Neural cell (in vitro differentiated cells): ENCODE measurements at regions not wholly inside any gene's neighbourhood (a gene's known extent, or its start where the extent isn't known, plus 50 kb on each side); places are given as distances from the start of the nearest gene placed in this dataset.

ENCODE experiments used
- H2AFZ ChIP-seq: fragments of 200-600, 300-800 bp; sonication (generic), shearing (Covaris generic); 2 replicates; pipeline ENCODE4 v1.6.0; 2014; ENCODE audit warnings: low read depth, mild to moderate bottlenecking, antibody characterized with exemption, low read length, moderate library complexity
- H3F3A ChIP-seq: fragments of 200-600 bp; shearing (Covaris generic); 2 replicates; pipeline ENCODE4 v1.6.1; 2016; ENCODE audit warnings: mild to moderate bottlenecking, moderate library complexity, mixed read lengths, antibody characterized with exemption, low read length; ENCODE audit not compliant: insufficient read depth, poor library complexity, severe bottlenecking
- H3K27ac ChIP-seq: fragments of 200-600, 300-800 bp; sonication (generic), shearing (Covaris generic); 2 replicates; pipeline ENCODE4 v1.5.1; 2014; ENCODE audit warnings: mild to moderate bottlenecking, low read length, moderate library complexity
- H3K27me3 ChIP-seq: fragments of 300-800, 200-600 bp; sonication (generic), shearing (Covaris generic); 2 replicates; pipeline ENCODE4 v1.6.0; 2014; ENCODE audit warnings: mild to moderate bottlenecking, low read depth, low read length, moderate library complexity; ENCODE audit not compliant: insufficient read depth
- H3K36me3 ChIP-seq: fragments of 300-800, 200-600 bp; sonication (generic), shearing (Covaris generic); 2 replicates; pipeline ENCODE4 v1.5.1; 2014; ENCODE audit warnings: mild to moderate bottlenecking, antibody characterized with exemption, low read length, moderate library complexity; ENCODE audit not compliant: insufficient read depth
- H3K4me2 ChIP-seq: fragments of 300-800, 200-600 bp; sonication (generic), shearing (Covaris generic); 2 replicates; pipeline ENCODE4 v1.6.0; 2014; ENCODE audit warnings: mild to moderate bottlenecking, low read length
- H3K4me3 ChIP-seq: fragments of 300-800, 200-600 bp; sonication (generic), shearing (Covaris generic); 2 replicates; pipeline ENCODE4 v1.5.1; 2014; ENCODE audit warnings: mild to moderate bottlenecking, low read length, moderate library complexity
- H3K79me2 ChIP-seq: fragments of 200-600 bp; shearing (Covaris generic); replicated peaks from 2 replicates; pipeline ENCODE4 v1.6.0; 2014; ENCODE audit warnings: mild to moderate bottlenecking, low read length, moderate library complexity; ENCODE audit not compliant: insufficient read depth
- H3K9ac ChIP-seq: fragments of 300-800, 200-600 bp; sonication (generic), shearing (Covaris generic); 2 replicates; pipeline ENCODE4 v1.6.1; 2016; ENCODE audit warnings: mild to moderate bottlenecking, low read length, mixed read lengths
- H3K9me2 ChIP-seq: fragments of 200-600 bp; shearing (Covaris generic); 2 replicates; pipeline ENCODE4 v1.6.1; 2016; ENCODE audit warnings: mild to moderate bottlenecking, low read length, mixed read lengths; ENCODE audit not compliant: insufficient read depth
- H3K9me3 ChIP-seq: fragments of 200-600, 300-800 bp; sonication (generic), shearing (Covaris generic); 2 replicates; pipeline ENCODE4 v1.6.1; 2016; ENCODE audit warnings: mild to moderate bottlenecking, mixed run types, low read length, moderate library complexity, mixed read lengths
- H4K20me1 ChIP-seq: fragments of 200-600 bp; shearing (Covaris generic); 2 replicates; pipeline ENCODE4 v1.6.1; 2016; ENCODE audit warnings: mild to moderate bottlenecking, mixed run types; ENCODE audit not compliant: insufficient read depth
- CTCF ChIP-seq: fragments of 450-650 bp; IDR thresholded peaks from 2 replicates; pipeline ENCODE4 v1.5.1; 2014; ENCODE audit warnings: antibody characterized with exemption, mild to moderate bottlenecking, moderate library complexity; ENCODE audit not compliant: poor library complexity, severe bottlenecking
- EP300 ChIP-seq: fragments of 450-650 bp; conservative IDR thresholded peaks from 2 replicates; pipeline ENCODE4 v1.6.1; 2014; ENCODE audit warnings: antibody characterized with exemption, mild to moderate bottlenecking, moderate library complexity; ENCODE audit not compliant: poor library complexity, severe bottlenecking
- EZH2 ChIP-seq: fragments of 200-600, 300-800 bp; shearing (Covaris generic), sonication (generic); IDR thresholded peaks from 2 replicates; pipeline ENCODE4 v1.6.1; 2014; ENCODE audit warnings: antibody characterized with exemption, low read length, borderline replicate concordance, mild to moderate bottlenecking; ENCODE audit not compliant: insufficient read depth, poor library complexity, severe bottlenecking
- MXI1 ChIP-seq: fragments of 450-650 bp; conservative IDR thresholded peaks from 2 replicates; pipeline ENCODE4 v1.6.1; 2014; ENCODE audit warnings: antibody characterized with exemption, mild to moderate bottlenecking; ENCODE audit not compliant: poor library complexity, severe bottlenecking
- POLR2AphosphoS5 ChIP-seq: IDR thresholded peaks from 2 replicates; pipeline ENCODE4 v1.6.1; 2012
- RAD21 ChIP-seq: fragments of 450-650 bp; conservative IDR thresholded peaks from 2 replicates; pipeline ENCODE4 v1.6.1; 2014; ENCODE audit warnings: antibody characterized with exemption, mild to moderate bottlenecking, moderate library complexity
- REST ChIP-seq: IDR thresholded peaks from 2 replicates; pipeline ENCODE4 v1.6.1; 2012; ENCODE audit warnings: borderline replicate concordance
- SMC3 ChIP-seq: fragments of 450-650 bp; conservative IDR thresholded peaks from 2 replicates; pipeline ENCODE4 v1.6.1; 2014; ENCODE audit warnings: antibody characterized with exemption, mild to moderate bottlenecking, moderate library complexity; ENCODE audit not compliant: poor library complexity
- TAF1 ChIP-seq: IDR thresholded peaks from 2 replicates; pipeline ENCODE4 v1.6.1; 2012; ENCODE audit warnings: low read depth

GRCh38 chr21:27526451-27526850, 559.6 kb upstream of the ADAMTS5 start:
- Histone ChIP-seq H3K27me3 (no peaks in the 10 kb centered on the region), H3K9me2 (no peaks in the 10 kb centered on the region), H3K36me3 (no peaks in the 10 kb centered on the region), H3K4me2 (no peak overlapping the region), H3K4me3 (no peak overlapping the region), H3F3A (no peaks in the 10 kb centered on the region), H3K9ac (no peak overlapping the region), H3K27ac (no peak overlapping the region), H4K20me1 (no peaks in the 10 kb centered on the region), H3K9me3 (no peaks in the 10 kb centered on the region), H2AFZ (no peak overlapping the region), H3K79me2 (no peaks in the 10 kb centered on the region)
- TF ChIP-seq MXI1 (no peak), EZH2 (no peak), EP300 (no peak), CTCF (no peak), TAF1 (no peak), POLR2AphosphoS5 (no peak)

DNA sequence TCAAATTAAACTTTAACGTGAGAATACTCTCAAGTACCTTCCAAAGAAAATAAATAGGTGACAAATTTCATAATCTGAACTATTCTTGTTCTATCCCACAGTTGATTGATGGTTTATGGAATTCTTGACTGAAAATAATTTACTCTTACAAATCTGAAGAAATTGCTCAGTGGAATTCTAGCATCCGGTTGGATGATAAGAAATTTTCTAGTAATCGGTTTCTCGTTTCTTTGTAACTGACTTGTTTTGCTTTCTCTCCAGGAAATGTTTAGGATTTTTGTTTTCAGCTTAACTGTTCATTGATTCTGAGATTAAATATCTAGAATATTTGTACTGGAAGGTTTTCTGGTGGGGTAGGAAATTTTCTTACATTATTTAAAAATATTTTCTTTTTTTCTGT, 558.9 kb upstream of the ADAMTS5 start:
- no peaks in the 10 kb centered on the region for H3K79me2 ChIP-seq
- H3K4me2 ChIP-seq = no peak overlapping the region
- H3F3A ChIP-seq = no peaks in the 10 kb centered on the region
- no peaks in the 10 kb centered on the region for H4K20me1 ChIP-seq
- TF ChIP-seq REST = no peak
- TF ChIP-seq TAF1 = no peak
- no peak for TF ChIP-seq RAD21
- TF ChIP-seq EZH2 = no peak
- TF ChIP-seq SMC3 = no peak
- no peak for TF ChIP-seq CTCF
- TF ChIP-seq MXI1 = no peak
- no peak for TF ChIP-seq POLR2AphosphoS5
- TF ChIP-seq EP300 = no peak
- no peak overlapping the region for H3K27ac ChIP-seq
- no peaks in the 10 kb centered on the region for H3K9me2 ChIP-seq
- H3K27me3 ChIP-seq = no peaks in the 10 kb centered on the region
- H3K9me3 ChIP-seq = no peaks in the 10 kb centered on the region
- H3K36me3 ChIP-seq = no peaks in the 10 kb centered on the region
- H2AFZ ChIP-seq = no peak overlapping the region
- no peak overlapping the region for H3K4me3 ChIP-seq
- H3K9ac ChIP-seq = no peak overlapping the region
